GM10266 (cell line): ENCODE measurements at regions not wholly inside any gene's neighbourhood (a gene's known extent, or its start where the extent isn't known, plus 50 kb on each side); places are given as distances from the start of the nearest gene placed in this dataset.

Experiments used
- DNase-seq: peaks from one replicate; pipeline ENCODE4 v3.0.0; 2012; ENCODE audit errors: extremely low spot score
- TF ChIP-seq, protein P1 (sequence below): IDR thresholded peaks from 2 replicates; pipeline ENCODE4 v1.5.1; 2012; ENCODE audit warnings: mild to moderate bottlenecking, low read depth; ENCODE audit not compliant: control insufficient read depth, insufficient read depth; ENCODE audit errors: missing control alignments

DNA sequence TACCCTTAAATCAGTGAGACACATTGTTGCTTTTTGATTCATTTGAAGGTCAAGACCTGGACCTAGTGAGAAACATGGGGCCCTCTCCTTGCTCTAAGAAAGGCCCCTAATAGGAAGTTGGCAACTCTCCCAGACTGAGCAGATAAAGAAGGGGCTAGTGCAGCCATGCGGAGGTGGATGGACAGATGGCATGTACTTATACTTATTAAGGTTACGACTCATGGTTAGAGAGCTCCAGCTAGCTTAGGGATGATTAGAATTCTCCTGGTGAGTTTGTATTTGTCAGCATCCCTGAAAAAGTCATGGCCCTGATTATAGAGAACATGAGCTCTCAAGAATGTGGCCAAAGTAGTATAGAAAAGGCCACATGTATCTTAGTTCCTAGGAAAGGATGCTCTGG, 112.1 kb upstream of the BDNF start:
- TF ChIP-seq, protein P1, sequence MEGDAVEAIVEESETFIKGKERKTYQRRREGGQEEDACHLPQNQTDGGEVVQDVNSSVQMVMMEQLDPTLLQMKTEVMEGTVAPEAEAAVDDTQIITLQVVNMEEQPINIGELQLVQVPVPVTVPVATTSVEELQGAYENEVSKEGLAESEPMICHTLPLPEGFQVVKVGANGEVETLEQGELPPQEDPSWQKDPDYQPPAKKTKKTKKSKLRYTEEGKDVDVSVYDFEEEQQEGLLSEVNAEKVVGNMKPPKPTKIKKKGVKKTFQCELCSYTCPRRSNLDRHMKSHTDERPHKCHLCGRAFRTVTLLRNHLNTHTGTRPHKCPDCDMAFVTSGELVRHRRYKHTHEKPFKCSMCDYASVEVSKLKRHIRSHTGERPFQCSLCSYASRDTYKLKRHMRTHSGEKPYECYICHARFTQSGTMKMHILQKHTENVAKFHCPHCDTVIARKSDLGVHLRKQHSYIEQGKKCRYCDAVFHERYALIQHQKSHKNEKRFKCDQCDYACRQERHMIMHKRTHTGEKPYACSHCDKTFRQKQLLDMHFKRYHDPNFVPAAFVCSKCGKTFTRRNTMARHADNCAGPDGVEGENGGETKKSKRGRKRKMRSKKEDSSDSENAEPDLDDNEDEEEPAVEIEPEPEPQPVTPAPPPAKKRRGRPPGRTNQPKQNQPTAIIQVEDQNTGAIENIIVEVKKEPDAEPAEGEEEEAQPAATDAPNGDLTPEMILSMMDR = no peak
- DNase-seq = no peak

DNA sequence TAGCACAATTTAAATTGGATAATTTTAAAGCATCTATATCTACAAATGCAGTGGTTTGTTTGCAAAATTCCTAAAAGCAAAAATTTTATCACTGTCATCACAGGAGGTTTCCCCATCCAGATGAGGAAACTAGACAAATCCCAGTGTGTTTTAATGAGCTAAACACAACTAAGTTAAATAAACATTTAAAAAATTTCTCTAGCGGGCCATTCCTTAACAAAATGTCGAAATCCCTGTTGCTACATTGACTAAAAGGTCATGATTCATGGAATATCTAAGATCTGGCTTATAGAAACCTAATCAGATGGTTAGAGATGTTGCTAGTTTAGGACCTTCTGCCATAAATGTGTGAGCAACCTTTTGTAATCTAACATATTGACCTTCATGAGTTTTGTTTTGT, 107.3 kb upstream of the BDNF start:
- no peak for DNase-seq
- TF ChIP-seq, protein P1 = no peak

DNA sequence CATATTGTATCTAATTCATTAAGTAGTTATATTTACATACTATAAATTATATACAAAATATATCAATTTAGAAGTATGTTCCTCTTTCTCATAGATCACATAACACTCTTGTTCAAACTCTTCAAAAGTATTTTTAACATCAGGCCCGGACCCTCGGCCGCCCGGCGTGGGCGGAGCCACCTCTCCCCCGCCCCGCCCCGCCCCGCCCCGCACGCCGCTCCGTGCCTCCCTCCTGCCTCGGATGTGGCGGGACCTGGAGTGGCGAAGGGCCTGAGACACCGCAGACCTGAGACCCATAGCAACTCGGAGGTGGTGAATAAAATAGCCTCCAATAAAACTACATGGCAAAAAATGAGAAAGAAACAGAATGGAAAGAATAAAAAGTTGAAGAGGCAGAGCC, 105.9 kb upstream of the BDNF start:
- DNase-seq = no peak
- TF ChIP-seq, protein P1 = no peak

DNA sequence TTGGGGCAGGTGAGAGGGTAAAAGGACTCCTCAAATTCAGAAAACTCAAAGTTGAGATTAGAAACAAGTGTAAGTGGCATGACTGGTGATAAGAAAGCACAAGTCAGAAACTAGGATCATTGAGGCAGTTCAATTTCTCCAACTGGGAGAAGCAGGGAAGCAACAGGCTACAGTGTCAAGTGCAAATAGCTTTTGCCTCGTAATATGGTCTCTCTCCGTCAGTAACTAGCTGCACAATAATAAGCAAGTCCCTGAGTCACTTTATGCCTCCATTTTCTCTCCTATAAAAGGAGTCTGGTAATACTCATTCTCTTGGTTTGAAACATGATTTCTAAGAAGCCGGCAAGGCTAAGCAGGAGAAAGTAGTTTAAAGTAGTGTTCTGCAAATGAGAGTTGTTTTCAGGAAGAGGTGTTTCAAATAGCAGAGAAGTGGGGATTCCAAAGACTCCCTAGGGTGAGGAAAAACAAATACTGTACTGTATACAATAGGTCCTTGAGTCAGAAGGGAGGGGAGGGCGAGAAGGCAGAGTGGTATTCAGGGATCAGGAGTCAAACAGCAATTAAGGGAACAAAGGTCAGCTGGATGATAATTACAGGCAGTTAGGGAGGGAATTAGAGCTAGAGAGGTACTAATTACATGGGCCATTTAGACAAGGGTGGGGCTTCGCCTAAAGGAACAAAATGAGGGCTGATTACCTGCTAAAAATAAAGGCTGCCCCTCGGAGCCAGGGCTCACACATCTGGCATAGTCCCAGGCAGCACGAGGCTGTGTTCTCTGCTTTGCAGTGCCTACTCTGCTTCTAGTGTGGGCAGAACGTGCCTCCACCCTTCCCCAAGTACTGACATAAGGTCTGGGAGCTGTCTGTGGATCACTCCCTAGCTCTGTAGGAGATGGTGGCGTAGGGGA, 96.0 kb upstream of the BDNF start:
- TF ChIP-seq, protein P1 = no peak
- no peak for DNase-seq

DNA sequence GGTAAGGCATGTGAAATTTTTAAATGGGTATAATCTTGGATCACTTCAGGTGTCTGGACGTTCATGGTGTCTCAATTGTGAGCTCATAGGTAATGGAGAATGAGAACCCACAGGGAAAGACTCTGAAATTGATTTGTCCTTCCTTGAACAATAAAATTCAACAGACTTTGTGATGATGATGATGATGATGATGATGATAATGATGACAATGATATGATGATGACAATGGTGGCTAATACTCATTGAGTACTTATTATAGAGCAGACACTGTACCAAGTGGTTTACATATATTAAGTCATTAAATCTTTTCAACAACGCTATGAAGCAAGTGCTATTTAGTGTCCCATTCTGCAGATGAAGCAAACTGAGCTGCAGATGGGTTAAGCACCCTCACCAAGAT, 86.6 kb upstream of the BDNF start:
- DNase-seq = no peak
- TF ChIP-seq, protein P1 = no peak

DNA sequence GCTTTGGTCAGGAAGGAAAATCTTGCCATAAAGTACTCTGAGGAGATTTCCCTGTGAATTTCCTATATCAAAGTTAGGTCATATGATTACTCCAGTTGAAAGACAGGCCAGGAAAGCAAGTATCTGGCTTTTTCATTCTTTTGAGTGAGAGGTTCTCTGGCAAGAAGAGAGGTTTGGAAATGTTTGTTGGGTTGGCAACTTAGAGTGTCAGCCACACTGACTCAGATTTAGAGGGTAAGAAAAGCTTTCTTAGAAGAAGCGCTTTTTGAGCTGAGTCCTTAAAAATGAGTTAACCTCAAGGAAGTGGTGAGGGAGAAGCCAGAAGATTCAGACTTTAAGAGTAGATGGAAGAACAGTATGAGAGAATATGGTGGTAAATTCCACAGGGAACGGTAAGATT, 86.1 kb upstream of the BDNF start:
- no peak for DNase-seq

DNA sequence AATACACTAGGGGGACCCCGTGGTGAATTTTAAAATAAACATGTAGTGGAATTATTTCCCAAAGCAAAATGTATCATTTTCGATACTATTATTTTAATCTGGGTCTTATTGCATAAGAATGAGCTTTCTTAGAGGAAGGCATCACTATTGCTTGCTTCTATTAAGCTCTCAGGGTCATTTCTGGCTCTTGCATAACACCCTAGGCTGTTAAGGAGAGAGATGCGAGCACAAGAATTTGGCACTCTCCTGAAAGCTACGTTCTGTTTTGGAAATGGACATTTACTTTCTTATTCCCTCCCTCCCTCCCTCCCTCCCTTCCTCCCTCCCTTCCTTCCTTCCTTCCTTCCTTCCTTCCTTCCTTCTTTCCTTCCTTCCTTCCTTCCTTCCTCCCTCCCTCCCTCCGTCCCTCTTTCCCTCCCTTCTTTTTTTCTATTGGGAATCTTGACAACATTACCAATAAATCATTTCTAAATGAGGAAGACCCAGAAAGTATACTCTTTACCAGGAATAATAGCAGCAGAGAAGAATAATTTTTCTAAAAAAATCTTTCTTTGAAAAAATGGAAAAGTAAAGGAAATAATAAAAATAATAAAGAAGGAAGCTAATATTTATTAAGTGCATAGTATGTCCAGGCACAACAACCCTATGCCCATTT, 83.6 kb upstream of the BDNF start:
- TF ChIP-seq, protein P1 = no peak
- no peak for DNase-seq

More for the DNA sequence above, 86.1 kb upstream of the BDNF start:
- TF ChIP-seq, protein P1 = no peak
